ENCODE measurements at regions not wholly inside any gene's neighbourhood (a gene's known extent, or its start where the extent isn't known, plus 50 kb on each side); places are given as distances from the start of the nearest gene placed in this dataset.

DNA sequence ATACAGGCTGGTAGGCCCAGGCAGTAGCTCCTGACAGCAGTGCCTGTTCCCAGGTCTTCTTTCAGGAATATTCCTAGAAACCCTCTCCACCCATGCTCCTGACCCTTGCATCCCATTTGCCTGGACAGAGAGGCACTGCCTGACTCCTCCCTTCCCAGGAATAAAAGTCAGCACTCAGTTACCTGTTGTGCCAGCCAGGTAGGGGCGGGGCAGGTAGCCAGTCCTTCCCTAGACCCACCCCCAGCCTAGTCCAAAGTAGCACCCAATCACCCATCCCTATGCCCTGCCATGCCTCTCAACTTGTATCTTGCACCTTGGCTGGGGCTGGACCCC lies 129.9 kb downstream of the MRPL14 start:
- H3K9me2 ChIP-seq: no peaks in the 10 kb centered on the region
- H3K79me2 ChIP-seq (ENCODE audit: insufficient read depth): no peaks in the 10 kb centered on the region
- POLR2A ChIA-PET: interaction anchor here (1.1 kb wide), 1 partner anchor 55 kb away, joined by 6 read pairs; no protein-coding TSS in a partner anchor
- DNase-seq: no peak
- TF ChIP-seq NRF1 (IDR thresholded peaks at IDR 0.05; ENCODE audit: low read depth, low read length) (no peak), RCOR1 (IDR thresholded peaks at IDR 0.05; ENCODE audit: low read length) (no peak), GABPA (IDR thresholded peaks at IDR 0.05; ENCODE audit: low read depth) (no peak), ELF1 (IDR thresholded peaks at IDR 0.05) (no peak), MXI1 (IDR thresholded peaks at IDR 0.05; ENCODE audit: low read depth, low read length) (no peak), JUND (IDR thresholded peaks at IDR 0.05) (no peak), EZH2phosphoT487 (IDR thresholded peaks at IDR 0.05; ENCODE audit: borderline replicate concordance, low read depth) (no peak), TEAD4 (IDR thresholded peaks at IDR 0.05; ENCODE audit: borderline replicate concordance, insufficient read depth) (no peak), GATA2 (CRISPR knock-in tag; IDR thresholded peaks at IDR 0.05) (no peak), TAF1 (IDR thresholded peaks at IDR 0.05; ENCODE audit: borderline replicate concordance, low read depth, low read length) (no peak), POLR2AphosphoS5 (IDR thresholded peaks at IDR 0.05; ENCODE audit: low read depth, low read length) (no peak), MEF2A (IDR thresholded peaks at IDR 0.05; ENCODE audit: borderline replicate concordance, low read depth) (no peak), NFIC (IDR thresholded peaks at IDR 0.05; ENCODE audit: borderline replicate concordance) (no peak)
- TF ChIP-seq, protein P1, sequence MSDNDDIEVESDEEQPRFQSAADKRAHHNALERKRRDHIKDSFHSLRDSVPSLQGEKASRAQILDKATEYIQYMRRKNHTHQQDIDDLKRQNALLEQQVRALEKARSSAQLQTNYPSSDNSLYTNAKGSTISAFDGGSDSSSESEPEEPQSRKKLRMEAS (IDR thresholded peaks at IDR 0.05; ENCODE audit: low read depth): no peak
- TF ChIP-seq, protein P2, sequence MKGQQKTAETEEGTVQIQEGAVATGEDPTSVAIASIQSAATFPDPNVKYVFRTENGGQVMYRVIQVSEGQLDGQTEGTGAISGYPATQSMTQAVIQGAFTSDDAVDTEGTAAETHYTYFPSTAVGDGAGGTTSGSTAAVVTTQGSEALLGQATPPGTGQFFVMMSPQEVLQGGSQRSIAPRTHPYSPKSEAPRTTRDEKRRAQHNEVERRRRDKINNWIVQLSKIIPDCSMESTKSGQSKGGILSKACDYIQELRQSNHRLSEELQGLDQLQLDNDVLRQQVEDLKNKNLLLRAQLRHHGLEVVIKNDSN (IDR thresholded peaks at IDR 0.05; ENCODE audit: borderline replicate concordance, low read depth): no peak
- TF ChIP-seq, protein P3, sequence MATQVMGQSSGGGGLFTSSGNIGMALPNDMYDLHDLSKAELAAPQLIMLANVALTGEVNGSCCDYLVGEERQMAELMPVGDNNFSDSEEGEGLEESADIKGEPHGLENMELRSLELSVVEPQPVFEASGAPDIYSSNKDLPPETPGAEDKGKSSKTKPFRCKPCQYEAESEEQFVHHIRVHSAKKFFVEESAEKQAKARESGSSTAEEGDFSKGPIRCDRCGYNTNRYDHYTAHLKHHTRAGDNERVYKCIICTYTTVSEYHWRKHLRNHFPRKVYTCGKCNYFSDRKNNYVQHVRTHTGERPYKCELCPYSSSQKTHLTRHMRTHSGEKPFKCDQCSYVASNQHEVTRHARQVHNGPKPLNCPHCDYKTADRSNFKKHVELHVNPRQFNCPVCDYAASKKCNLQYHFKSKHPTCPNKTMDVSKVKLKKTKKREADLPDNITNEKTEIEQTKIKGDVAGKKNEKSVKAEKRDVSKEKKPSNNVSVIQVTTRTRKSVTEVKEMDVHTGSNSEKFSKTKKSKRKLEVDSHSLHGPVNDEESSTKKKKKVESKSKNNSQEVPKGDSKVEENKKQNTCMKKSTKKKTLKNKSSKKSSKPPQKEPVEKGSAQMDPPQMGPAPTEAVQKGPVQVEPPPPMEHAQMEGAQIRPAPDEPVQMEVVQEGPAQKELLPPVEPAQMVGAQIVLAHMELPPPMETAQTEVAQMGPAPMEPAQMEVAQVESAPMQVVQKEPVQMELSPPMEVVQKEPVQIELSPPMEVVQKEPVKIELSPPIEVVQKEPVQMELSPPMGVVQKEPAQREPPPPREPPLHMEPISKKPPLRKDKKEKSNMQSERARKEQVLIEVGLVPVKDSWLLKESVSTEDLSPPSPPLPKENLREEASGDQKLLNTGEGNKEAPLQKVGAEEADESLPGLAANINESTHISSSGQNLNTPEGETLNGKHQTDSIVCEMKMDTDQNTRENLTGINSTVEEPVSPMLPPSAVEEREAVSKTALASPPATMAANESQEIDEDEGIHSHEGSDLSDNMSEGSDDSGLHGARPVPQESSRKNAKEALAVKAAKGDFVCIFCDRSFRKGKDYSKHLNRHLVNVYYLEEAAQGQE (IDR thresholded peaks at IDR 0.05; ENCODE audit: low read depth, low read length): no peak
- TF ChIP-seq, protein P4, sequence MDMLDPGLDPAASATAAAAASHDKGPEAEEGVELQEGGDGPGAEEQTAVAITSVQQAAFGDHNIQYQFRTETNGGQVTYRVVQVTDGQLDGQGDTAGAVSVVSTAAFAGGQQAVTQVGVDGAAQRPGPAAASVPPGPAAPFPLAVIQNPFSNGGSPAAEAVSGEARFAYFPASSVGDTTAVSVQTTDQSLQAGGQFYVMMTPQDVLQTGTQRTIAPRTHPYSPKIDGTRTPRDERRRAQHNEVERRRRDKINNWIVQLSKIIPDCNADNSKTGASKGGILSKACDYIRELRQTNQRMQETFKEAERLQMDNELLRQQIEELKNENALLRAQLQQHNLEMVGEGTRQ (IDR thresholded peaks at IDR 0.05; ENCODE audit: borderline replicate concordance, low read depth, low read length): no peak
- TF ChIP-seq, protein P5, sequence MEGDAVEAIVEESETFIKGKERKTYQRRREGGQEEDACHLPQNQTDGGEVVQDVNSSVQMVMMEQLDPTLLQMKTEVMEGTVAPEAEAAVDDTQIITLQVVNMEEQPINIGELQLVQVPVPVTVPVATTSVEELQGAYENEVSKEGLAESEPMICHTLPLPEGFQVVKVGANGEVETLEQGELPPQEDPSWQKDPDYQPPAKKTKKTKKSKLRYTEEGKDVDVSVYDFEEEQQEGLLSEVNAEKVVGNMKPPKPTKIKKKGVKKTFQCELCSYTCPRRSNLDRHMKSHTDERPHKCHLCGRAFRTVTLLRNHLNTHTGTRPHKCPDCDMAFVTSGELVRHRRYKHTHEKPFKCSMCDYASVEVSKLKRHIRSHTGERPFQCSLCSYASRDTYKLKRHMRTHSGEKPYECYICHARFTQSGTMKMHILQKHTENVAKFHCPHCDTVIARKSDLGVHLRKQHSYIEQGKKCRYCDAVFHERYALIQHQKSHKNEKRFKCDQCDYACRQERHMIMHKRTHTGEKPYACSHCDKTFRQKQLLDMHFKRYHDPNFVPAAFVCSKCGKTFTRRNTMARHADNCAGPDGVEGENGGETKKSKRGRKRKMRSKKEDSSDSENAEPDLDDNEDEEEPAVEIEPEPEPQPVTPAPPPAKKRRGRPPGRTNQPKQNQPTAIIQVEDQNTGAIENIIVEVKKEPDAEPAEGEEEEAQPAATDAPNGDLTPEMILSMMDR (IDR thresholded peaks at IDR 0.05): no peak
- TF ChIP-seq, protein P6, sequence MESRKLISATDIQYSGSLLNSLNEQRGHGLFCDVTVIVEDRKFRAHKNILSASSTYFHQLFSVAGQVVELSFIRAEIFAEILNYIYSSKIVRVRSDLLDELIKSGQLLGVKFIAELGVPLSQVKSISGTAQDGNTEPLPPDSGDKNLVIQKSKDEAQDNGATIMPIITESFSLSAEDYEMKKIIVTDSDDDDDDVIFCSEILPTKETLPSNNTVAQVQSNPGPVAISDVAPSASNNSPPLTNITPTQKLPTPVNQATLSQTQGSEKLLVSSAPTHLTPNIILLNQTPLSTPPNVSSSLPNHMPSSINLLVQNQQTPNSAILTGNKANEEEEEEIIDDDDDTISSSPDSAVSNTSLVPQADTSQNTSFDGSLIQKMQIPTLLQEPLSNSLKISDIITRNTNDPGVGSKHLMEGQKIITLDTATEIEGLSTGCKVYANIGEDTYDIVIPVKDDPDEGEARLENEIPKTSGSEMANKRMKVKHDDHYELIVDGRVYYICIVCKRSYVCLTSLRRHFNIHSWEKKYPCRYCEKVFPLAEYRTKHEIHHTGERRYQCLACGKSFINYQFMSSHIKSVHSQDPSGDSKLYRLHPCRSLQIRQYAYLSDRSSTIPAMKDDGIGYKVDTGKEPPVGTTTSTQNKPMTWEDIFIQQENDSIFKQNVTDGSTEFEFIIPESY (IDR thresholded peaks at IDR 0.05; ENCODE audit: borderline replicate concordance, low read depth): no peak
- TF ChIP-seq, protein P7, sequence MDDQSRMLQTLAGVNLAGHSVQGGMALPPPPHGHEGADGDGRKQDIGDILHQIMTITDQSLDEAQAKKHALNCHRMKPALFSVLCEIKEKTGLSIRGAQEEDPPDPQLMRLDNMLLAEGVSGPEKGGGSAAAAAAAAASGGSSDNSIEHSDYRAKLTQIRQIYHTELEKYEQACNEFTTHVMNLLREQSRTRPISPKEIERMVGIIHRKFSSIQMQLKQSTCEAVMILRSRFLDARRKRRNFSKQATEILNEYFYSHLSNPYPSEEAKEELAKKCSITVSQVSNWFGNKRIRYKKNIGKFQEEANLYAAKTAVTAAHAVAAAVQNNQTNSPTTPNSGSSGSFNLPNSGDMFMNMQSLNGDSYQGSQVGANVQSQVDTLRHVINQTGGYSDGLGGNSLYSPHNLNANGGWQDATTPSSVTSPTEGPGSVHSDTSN (IDR thresholded peaks at IDR 0.05): no peak
- no peaks in the 10 kb centered on the region for H4K20me1 ChIP-seq (ENCODE audit: insufficient read depth)
- CTCF ChIA-PET: interaction anchor here (0.9 to 1.9 kb wide), 4 partner anchors 8 to 141 kb away, joined by 3 to 7 read pairs (median 4); no protein-coding TSS in a partner anchor
- H3K4me2 ChIP-seq: no peak overlapping the region
- no peaks in the 10 kb centered on the region for H3F3A ChIP-seq (replicated peaks; ENCODE audit: insufficient read depth)
- no CpG with 5 or more reads among the region's 1 CpG for WGBS (ENCODE audit: low lambda C conversion rate)
- H3K4me3 ChIP-seq (ENCODE audit: low read depth in 2 of 2, low read length in 1 of 2): no peak overlapping the region
- H2AFZ ChIP-seq (ENCODE audit: low read depth): no peak overlapping the region
- no peaks in the 10 kb centered on the region for H3K27me3 ChIP-seq (ENCODE audit: insufficient read depth)
- no peaks in the 10 kb centered on the region for H3K36me3 ChIP-seq (replicated peaks in 1 of 2; ENCODE audit: control insufficient read depth in 1 of 2, insufficient read depth in 2 of 2, low read length in 1 of 2)
- H3K9me3 ChIP-seq: no peaks in the 10 kb centered on the region
- H3K9ac ChIP-seq: no peak overlapping the region
- no peak overlapping the region; a peak in 2 of 4 replicates for H3K27ac ChIP-seq (ENCODE audit: low read depth in 2 of 2, low read length in 1 of 2)
- peaks cover 0 to 46% of the 10 kb centered on the region in 2 experiments; a peak in 2 of 4 replicates for H3K4me1 ChIP-seq (ENCODE audit: control insufficient read depth in 1 of 2, insufficient read depth in 2 of 2, low read depth in 1 of 2, low read length in 1 of 2)

All from SK-N-SH (cell line).